H1 (cell line): ENCODE measurements at regions not wholly inside any gene's neighbourhood (a gene's known extent, or its start where the extent isn't known, plus 50 kb on each side); places are given as distances from the start of the nearest gene placed in this dataset.

ENCODE experiments used
- CTCF ChIA-PET: fragments of 300-600 bp; sonication (Branson Sonifier 250); formaldehyde crosslinking; loops from one replicate; lab custom pipeline; 2021; ENCODE audit not compliant: partially characterized antibody; lab: Charles Lee
- POLR2A ChIA-PET: fragments of 300-600 bp; sonication (Branson Sonifier 250); formaldehyde crosslinking; loops from one replicate; lab custom pipeline; 2021; ENCODE audit warnings: inconsistent platforms; ENCODE audit not compliant: partially characterized antibody; lab: Charles Lee
- DNase-seq, 2 experiments: peaks; one replicate each; pipeline versions ENCODE4 v3.0.0 to v3.0.0-alpha.2; 2010 to 2022; ENCODE audit warnings: low spot score in 2 of 2, low read depth in 1 of 2, mixed read lengths in 1 of 2
- FAIRE-seq: peaks from 2 replicates; lab custom pipeline; 2011; peaks lifted over from hg19 to GRCh38; lab: Jason Lieb, UNC
- H2AFZ ChIP-seq: 2 replicates; pipeline ENCODE4 v1.8.1; 2012; ENCODE audit warnings: low read length, inconsistent platforms
- H2AK5ac ChIP-seq: 2 replicates; pipeline ENCODE4 v1.6.1; 2013; ENCODE audit warnings: low read depth, low read length
- H2BK120ac ChIP-seq: replicated peaks from 2 replicates; pipeline ENCODE3; 2013; ENCODE audit warnings: low read depth, low read length, inconsistent platforms
- H2BK12ac ChIP-seq: 2 replicates; pipeline ENCODE4 v1.6.1; 2013; ENCODE audit warnings: low read depth, low read length
- H2BK15ac ChIP-seq: 2 replicates; pipeline ENCODE4 v1.6.1; 2013; ENCODE audit warnings: low read length
- H2BK20ac ChIP-seq: 2 replicates; pipeline ENCODE4 v1.6.1; 2013; ENCODE audit warnings: low read length
- H2BK5ac ChIP-seq: 2 replicates; pipeline ENCODE4 v1.6.1; 2013; ENCODE audit warnings: low read depth, low read length
- H3K14ac ChIP-seq: 2 replicates; pipeline ENCODE4 v1.6.1; 2013; ENCODE audit warnings: inconsistent platforms; ENCODE audit not compliant: insufficient read length
- H3K18ac ChIP-seq: 2 replicates; pipeline ENCODE4 v1.6.1; 2013; ENCODE audit warnings: low read length; ENCODE audit errors: extremely low read depth
- H3K23ac ChIP-seq: 2 replicates; pipeline ENCODE4 v1.6.1; 2013; ENCODE audit warnings: inconsistent platforms; ENCODE audit not compliant: insufficient read length
- H3K23me2 ChIP-seq: 2 replicates; pipeline ENCODE4 v1.6.1; 2013; ENCODE audit warnings: low read depth, low read length
- H3K27ac ChIP-seq: 2 replicates; pipeline ENCODE4 v1.6.1; 2011; ENCODE audit warnings: low read depth, low read length, inconsistent platforms
- H3K27me3 ChIP-seq, 4 experiments: replicated peaks in 1 of 4; 1 replicate in 1 of 4; 2 replicates in 3 of 4; pipeline versions ENCODE4 v1.6.1 to v1.8.1; 2011 to 2013; ENCODE audit warnings: low read length in 3 of 4, mild to moderate bottlenecking in 3 of 4, inconsistent platforms in 2 of 4, mixed read lengths in 2 of 4, moderate library complexity in 1 of 4; ENCODE audit not compliant: control insufficient read depth in 3 of 4, insufficient read depth in 3 of 4; ENCODE audit errors: extremely low read depth in 1 of 4
- H3K36me3 ChIP-seq, 4 experiments: 2 replicates each; pipeline versions ENCODE4 v1.6.1 to v1.8.1; 2011 to 2013; ENCODE audit warnings: mild to moderate bottlenecking in 4 of 4, low read length in 3 of 4, moderate library complexity in 2 of 4, control low read depth in 1 of 4, inconsistent platforms in 1 of 4; ENCODE audit not compliant: insufficient read depth in 4 of 4, control insufficient read depth in 2 of 4
- H3K4ac ChIP-seq: replicated peaks from 2 replicates; pipeline ENCODE3; 2013; ENCODE audit warnings: low read length, low read depth, mixed read lengths, inconsistent platforms; ENCODE audit not compliant: insufficient read length
- H3K4me1 ChIP-seq, 4 experiments: replicated peaks in 1 of 4; 1 replicate in 1 of 4; 2 replicates in 3 of 4; pipeline versions ENCODE4 v1.6.1 to v1.8.1; 2011 to 2013; ENCODE audit warnings: low read length in 3 of 4, inconsistent platforms in 2 of 4, mixed read lengths in 1 of 4; ENCODE audit not compliant: insufficient read depth in 4 of 4, control insufficient read depth in 3 of 4
- H3K4me2 ChIP-seq, 2 experiments: 2 replicates each; pipeline versions ENCODE4 v1.6.1 to v1.8.1; 2011 to 2013; ENCODE audit warnings: low read depth in 2 of 2, low read length in 2 of 2, control low read depth in 1 of 2, inconsistent platforms in 1 of 2, mild to moderate bottlenecking in 1 of 2; ENCODE audit not compliant: insufficient read depth in 1 of 2
- H3K4me3 ChIP-seq, 4 experiments: fragments of 200-600, 300-600 bp in 1 of 4; sonication (generic), shearing (Covaris generic), sonication (Bioruptor Twin) in 1 of 4; 2 replicates each; pipeline versions ENCODE4 v1.5.1 to v1.8.1; 2011 to 2016; ENCODE audit warnings: low read length in 4 of 4, low read depth in 3 of 4, control low read depth in 2 of 4, inconsistent platforms in 2 of 4, mild to moderate bottlenecking in 2 of 4, mixed read lengths in 1 of 4, moderate library complexity in 1 of 4; ENCODE audit not compliant: insufficient read depth in 2 of 4; ENCODE audit errors: extremely low read depth in 1 of 4
- H3K56ac ChIP-seq: replicated peaks from 2 replicates; pipeline ENCODE3; 2013; ENCODE audit warnings: low read depth, mild to moderate bottlenecking, mixed read lengths, low read length, inconsistent platforms; ENCODE audit not compliant: insufficient read length
- H3K79me1 ChIP-seq: 2 replicates; pipeline ENCODE4 v1.6.1; 2013; ENCODE audit warnings: low read depth, low read length, control low read depth
- H3K79me2 ChIP-seq, 2 experiments: 2 replicates each; pipeline versions ENCODE4 v1.6.1 to v1.8.1; 2012 to 2013; ENCODE audit warnings: low read length in 2 of 2, mild to moderate bottlenecking in 2 of 2, inconsistent platforms in 1 of 2; ENCODE audit not compliant: insufficient read depth in 2 of 2, control insufficient read depth in 1 of 2
- H3K9ac ChIP-seq, 4 experiments: replicated peaks in 1 of 4; 1 replicate in 1 of 4; 2 replicates in 3 of 4; pipeline versions ENCODE4 v1.6.1 to v1.8.1; 2011 to 2013; ENCODE audit warnings: low read depth in 3 of 4, low read length in 3 of 4, control low read depth in 2 of 4, mild to moderate bottlenecking in 2 of 4, moderate library complexity in 2 of 4, inconsistent platforms in 1 of 4; ENCODE audit errors: extremely low read depth in 1 of 4
- H3K9me3 ChIP-seq, 2 experiments: 2 replicates each; pipeline versions ENCODE4 v1.6.1 to v1.8.1; 2012 to 2013; ENCODE audit warnings: mild to moderate bottlenecking in 2 of 2, moderate library complexity in 2 of 2, control low read depth in 1 of 2, inconsistent platforms in 1 of 2, low read depth in 1 of 2, low read length in 1 of 2, mixed read lengths in 1 of 2; ENCODE audit not compliant: insufficient read depth in 2 of 2
- H4K20me1 ChIP-seq, 2 experiments: replicated peaks in 1 of 2; 2 replicates each; pipeline versions ENCODE3 to v1.8.1; 2011 to 2013; ENCODE audit warnings: inconsistent platforms in 2 of 2, low read length in 2 of 2, mild to moderate bottlenecking in 1 of 2; ENCODE audit not compliant: insufficient read depth in 2 of 2, control insufficient read depth in 1 of 2
- H4K5ac ChIP-seq: 2 replicates; pipeline ENCODE4 v1.6.1; 2013; ENCODE audit warnings: low read length, low read depth, mixed read lengths, inconsistent platforms; ENCODE audit not compliant: insufficient read length
- H4K8ac ChIP-seq: 2 replicates; pipeline ENCODE4 v1.8.0; 2013; ENCODE audit warnings: mild to moderate bottlenecking, moderate library complexity, low read length, inconsistent platforms; ENCODE audit not compliant: insufficient read depth; ENCODE audit errors: extremely low read depth
- H4K91ac ChIP-seq: replicated peaks from 2 replicates; pipeline ENCODE3; 2013; ENCODE audit warnings: low read length, mixed read lengths, inconsistent platforms; ENCODE audit not compliant: insufficient read length
- POLR2A ChIP-seq, 2 experiments: IDR thresholded peaks; 1 replicate in 1 of 2; 2 replicates in 1 of 2; pipeline ENCODE4 v1.6.1; 2011; ENCODE audit warnings: low read depth in 2 of 2, low read length in 2 of 2, mild to moderate bottlenecking in 2 of 2; ENCODE audit errors: control extremely low read depth in 1 of 2
- SP2 ChIP-seq: IDR thresholded peaks from 2 replicates; pipeline ENCODE4 v1.6.1; 2012; ENCODE audit warnings: mild to moderate bottlenecking, low read length, inconsistent platforms
- WGBS, 2 experiments: shearing (Covaris generic) in 1 of 2; methylation state at CpG; one replicate each; pipeline versions ENCODE4 v1.1.6 to v1.1.7; 2013 to 2015; ENCODE audit warnings: low lambda C conversion rate in 2 of 2, mixed read lengths in 2 of 2, inconsistent platforms in 1 of 2, low coverage in 1 of 2, missing lambda C conversion rate in 1 of 2; ENCODE audit not compliant: insufficient replicate concordance in 2 of 2, insufficient coverage in 1 of 2, insufficient read length in 1 of 2; ENCODE audit errors: extremely low coverage in 1 of 2, missing lambda C conversion rate in 1 of 2; 5-methylcytosine and 5-hydroxymethylcytosine counted together

DNA sequence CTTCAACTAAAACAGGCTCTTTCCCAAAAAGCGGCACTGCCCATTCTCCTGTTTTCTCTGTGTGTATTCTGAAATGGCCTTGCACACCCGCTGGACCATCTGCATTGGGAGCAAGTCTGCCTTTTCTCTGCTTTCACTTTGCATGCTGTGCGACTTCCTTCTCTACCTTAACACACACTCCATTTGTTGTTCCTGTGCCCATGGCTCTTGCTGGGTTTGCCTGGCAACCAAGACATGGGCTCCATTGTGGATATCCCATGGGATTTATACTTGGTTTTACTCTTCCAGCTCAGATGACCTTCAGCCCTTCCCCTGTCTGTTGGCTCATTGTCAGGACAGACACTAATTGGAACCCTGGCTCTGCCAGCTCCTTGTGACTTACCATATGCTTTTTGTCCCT, 465.3 kb downstream of the REEP3 start:
- H4K5ac ChIP-seq: no peak overlapping the region
- no peaks in the 10 kb centered on the region for H3K4me1 ChIP-seq
- ChIA-PET CTCF (interaction anchor here (0.8 to 3.3 kb wide), 3 partner anchors 10 to 167 kb away, joined by 3 to 16 read pairs (median 5); no protein-coding TSS in a partner anchor), POLR2A (no interaction called here)
- H2AFZ ChIP-seq: no peak overlapping the region
- H3K23me2 ChIP-seq: no peaks in the 10 kb centered on the region
- H3K9me3 ChIP-seq: peaks cover 29 to 50% of the 10 kb centered on the region in 2 experiments
- 95% methylated on average over 3 of the region's 3 CpGs; no CpG with 5 or more reads in 1 of the 2 experiments for WGBS, 2 experiments
- no peak overlapping the region for H3K9ac ChIP-seq
- H3K4ac ChIP-seq: no peak overlapping the region
- no peak overlapping the region for H2BK120ac ChIP-seq
- H2BK12ac ChIP-seq: no peak overlapping the region
- H3K27ac ChIP-seq: no peak overlapping the region
- no peak overlapping the region for H3K56ac ChIP-seq
- no peak overlapping the region for H2BK5ac ChIP-seq
- H3K36me3 ChIP-seq: no peaks in the 10 kb centered on the region
- no peak for DNase-seq
- H3K27me3 ChIP-seq: no peaks in the 10 kb centered on the region
- H3K14ac ChIP-seq: no peak overlapping the region
- no peak overlapping the region for H3K4me2 ChIP-seq
- no peaks in the 10 kb centered on the region for H3K79me1 ChIP-seq
- no peak overlapping the region for H3K23ac ChIP-seq
- no peak for FAIRE-seq
- no peak overlapping the region for H4K91ac ChIP-seq
- no peaks in the 10 kb centered on the region for H3K79me2 ChIP-seq
- no peak overlapping the region for H3K4me3 ChIP-seq
- no peak overlapping the region for H2BK20ac ChIP-seq
- H2AK5ac ChIP-seq: no peak overlapping the region
- H4K8ac ChIP-seq: no peak overlapping the region
- no peak overlapping the region for H2BK15ac ChIP-seq
- H4K20me1 ChIP-seq: no peaks in the 10 kb centered on the region
- H3K18ac ChIP-seq: no peak overlapping the region
- TF ChIP-seq POLR2A (IDR thresholded peaks at IDR 0.05; ENCODE audit: control extremely low read depth in 1 of 2, low read depth in 2 of 2, low read length in 2 of 2): no peak
- no peak for TF ChIP-seq SP2
